Body of pancreas (tissue), 4 donors: ENCODE measurements at regions not wholly inside any gene's neighbourhood (a gene's known extent, or its start where the extent isn't known, plus 50 kb on each side); places are given as distances from the start of the nearest gene placed in this dataset.

Experiments used
- ATAC-seq: fragments of 150-250 bp; one replicate; pipeline ENCODE4 v1.9.1; 2016
- DNase-seq, 4 donors: peaks; one replicate each; pipeline ENCODE4 v3.0.0-alpha.2; 2019
- H3K27ac ChIP-seq, 4 donors: fragments of 200-600 bp; sonication (generic); 1 replicate in 3 of 4; 2 replicates in 1 of 4; pipeline versions ENCODE4 v1.5.1 to v1.6.1; 2016 to 2019; ENCODE audit warnings: mild to moderate bottlenecking in 1 of 4, mixed read lengths in 1 of 4, moderate library complexity in 1 of 4
- H3K27me3 ChIP-seq, 2 donors: fragments of 200-600 bp; sonication (generic); one replicate each; pipeline ENCODE4 v1.6.0; 2016; ENCODE audit warnings: mild to moderate bottlenecking in 1 of 2
- H3K36me3 ChIP-seq, 2 donors: fragments of 200-600 bp; sonication (generic); replicated peaks in 1 of 2; 2 replicates each; pipeline ENCODE4 v1.5.1; 2016; ENCODE audit warnings: low read depth in 2 of 2; ENCODE audit not compliant: insufficient read depth in 1 of 2
- H3K4me1 ChIP-seq: fragments of 200-600 bp; sonication (generic); one replicate; pipeline ENCODE4 v1.6.0; 2016
- H3K4me3 ChIP-seq, 2 donors: fragments of 200-600 bp; sonication (generic); 1 replicate in 1 of 2; 2 replicates in 1 of 2; pipeline ENCODE4 v1.5.1; 2016 to 2019
- H3K9me3 ChIP-seq, 3 donors: fragments of 200-600 bp; sonication (generic); 1 replicate in 2 of 3; 2 replicates in 1 of 3; pipeline ENCODE4 v1.5.1; 2016
- CTCF ChIP-seq, 7 experiments: fragments of 450-650 bp in 4 of 7; fragments of 200-600 bp in 3 of 7; sonication (generic) in 3 of 7; IDR thresholded peaks; one replicate each; pipeline ENCODE4 v1.5.1; 2016 to 2019; ENCODE audit warnings: antibody characterized with exemption in 7 of 7
- POLR2A ChIP-seq, 3 donors: fragments of 450-650 bp; IDR thresholded peaks; one replicate each; pipeline ENCODE4 v1.6.1; 2016; ENCODE audit warnings: antibody characterized with exemption in 3 of 3, mild to moderate bottlenecking in 2 of 3
- WGBS, 2 donors: methylation state at CpG; one replicate each; pipeline ENCODE4 v1.1.5; 2017; 5-methylcytosine and 5-hydroxymethylcytosine counted together
- intact Hi-C: fragments of 100-400 bp; cut with DNase I; formaldehyde crosslinking; loops from one replicate; pipeline ENCODE4 v1.15.1; 2023

GRCh38 chr5:93078082-93079038 is 502.7 kb downstream of the NR2F1-AS1 start:
- H3K4me3 ChIP-seq = no peak overlapping the region

GRCh38 chr5:93076566-93076965 is 504.5 kb downstream of the NR2F1-AS1 start:
- 91 to 93% methylated on average over 4 of the region's 4 CpGs for WGBS, 2 donors
- ATAC-seq (no peak), DNase-seq (no peak)
- TF ChIP-seq CTCF (IDR thresholded peaks at IDR 0.05) (no peak), POLR2A (IDR thresholded peaks at IDR 0.05) (no peak)
- Histone ChIP-seq H3K9me3 (no peaks in the 10 kb centered on the region), H3K36me3 (no peaks in the 10 kb centered on the region), H3K4me3 (no peak overlapping the region), H3K27ac (no peak overlapping the region), H3K27me3 (no peaks in the 10 kb centered on the region), H3K4me1 (peaks cover 11% of the 10 kb centered on the region)
- intact Hi-C loops = no loop called here

More at GRCh38 chr5:93078082-93079038, 502.7 kb downstream of the NR2F1-AS1 start:
- 11 to 18% methylated on average over 11 of the region's 11 CpGs for WGBS, 2 donors
- ATAC-seq = peak; percentile 91
- no peaks in the 10 kb centered on the region for H3K9me3 ChIP-seq
- DNase-seq = peak; percentile 62 to 83 (median 71)
- peak overlapping the region in 3 of 4 donors; percentile 60 to 69 (median 62) for H3K27ac ChIP-seq
- H3K27me3 ChIP-seq = no peaks in the 10 kb centered on the region
- H3K4me1 ChIP-seq = peaks cover 11% of the 10 kb centered on the region
- intact Hi-C loops = no loop called here
- H3K36me3 ChIP-seq = no peaks in the 10 kb centered on the region
- TF ChIP-seq POLR2A (IDR thresholded peaks at IDR 0.05) (no peak), CTCF (IDR thresholded peaks at IDR 0.05) (no peak)

GRCh38 chr5:93076096-93076495 is 504.9 kb downstream of the NR2F1-AS1 start:
- H3K9me3 ChIP-seq = no peaks in the 10 kb centered on the region
- TF ChIP-seq CTCF (IDR thresholded peaks at IDR 0.05) = no peak
- WGBS, 2 donors = 81 to 87% methylated on average over 2 of the region's 2 CpGs
- peaks cover 11% of the 10 kb centered on the region for H3K4me1 ChIP-seq
- ATAC-seq (no peak), DNase-seq (no peak)
- no peak overlapping the region for H3K4me3 ChIP-seq
- H3K36me3 ChIP-seq = no peaks in the 10 kb centered on the region
- intact Hi-C loops = no loop called here
- no peaks in the 10 kb centered on the region for H3K27me3 ChIP-seq
- no peak overlapping the region for H3K27ac ChIP-seq

- no peaks in the 10 kb centered on the region for H3K36me3 ChIP-seq
- no peak for TF ChIP-seq CTCF (IDR thresholded peaks at IDR 0.05)
- TF ChIP-seq POLR2A (IDR thresholded peaks at IDR 0.05) = no peak
- intact Hi-C loops = no loop called here
Observed at GRCh38 chr5:93073547-93073946, 507.5 kb downstream of the NR2F1-AS1 start.

More at GRCh38 chr5:93073547-93073946, 507.5 kb downstream of the NR2F1-AS1 start:
- Histone ChIP-seq H3K4me3 (no peak overlapping the region), H3K4me1 (peaks cover 4% of the 10 kb centered on the region), H3K27ac (no peak overlapping the region), H3K9me3 (no peaks in the 10 kb centered on the region), H3K27me3 (no peaks in the 10 kb centered on the region)
- ATAC-seq (no peak), DNase-seq (no peak)
- 90 to 93% methylated on average over 4 of the region's 4 CpGs for WGBS, 2 donors
